ENCODE measurements at regions not wholly inside any gene's neighbourhood (a gene's known extent, or its start where the extent isn't known, plus 50 kb on each side); places are given as distances from the start of the nearest gene placed in this dataset.
"Not testable (repeated sequence)": the region's sequence is repeated elsewhere in the genome, so short reads cannot be mapped to it uniquely, and the experiment has no call there.

GRCh38 chr12:17695495-17695894, 394.5 kb downstream of the RERGL start:
- DNase-seq, result peak; percentile 55

GRCh38 chr12:17691369-17691768, 398.6 kb downstream of the RERGL start:
- DNase-seq, result no peak

- DNase-seq, result no peak
Measured at GRCh38 chr12:17680220-17680619, 409.8 kb downstream of the RERGL start.

- DNase-seq, result no peak
Measured at GRCh38 chr12:17666641-17667324, 423.2 kb downstream of the RERGL start.

GRCh38 chr12:17665839-17666238, 424.2 kb downstream of the RERGL start:
- DNase-seq, result no peak

- DNase-seq, result no peak
Measured at GRCh38 chr12:17661250-17661649, 428.7 kb downstream of the RERGL start.

GRCh38 chr12:17652436-17652835, 437.6 kb downstream of the RERGL start:
- DNase-seq, result no peak

GRCh38 chr12:17642340-17642650, 447.7 kb downstream of the RERGL start:
- DNase-seq, result no peak

GRCh38 chr12:17640615-17641014, 449.4 kb downstream of the RERGL start:
- DNase-seq, result no peak

- no peak for DNase-seq
Measured at GRCh38 chr12:17618831-17619230, 471.2 kb downstream of the RERGL start.

GRCh38 chr12:17609701-17610100, 480.3 kb downstream of the RERGL start:
- DNase-seq, result no peak

- DNase-seq, result no peak
Measured at GRCh38 chr12:17609153-17609552, 480.8 kb downstream of the RERGL start.

GRCh38 chr12:17595111-17595510, 494.9 kb downstream of the RERGL start:
- DNase-seq, result no peak

GRCh38 chr12:17593715-17594406, 496.1 kb downstream of the RERGL start:
- DNase-seq, result no peak

- DNase-seq, result no peak
Measured at GRCh38 chr12:17592472-17592871, 497.5 kb downstream of the RERGL start.

GRCh38 chr12:17591005-17591681, 498.9 kb downstream of the RERGL start:
- DNase-seq, result no peak

- DNase-seq, result peak; percentile 50
Measured at GRCh38 chr12:17588968-17589367, 501.0 kb downstream of the RERGL start.

- peak; percentile 94 for DNase-seq
Measured at GRCh38 chr12:17579205-17580026, 510.6 kb downstream of the RERGL start.

GRCh38 chr12:17577405-17577804, 512.6 kb downstream of the RERGL start:
- no peak for DNase-seq

GRCh38 chr12:17572250-17572649, 517.7 kb downstream of the RERGL start:
- DNase-seq, result no peak

GRCh38 chr12:17571047-17571446, 518.9 kb downstream of the RERGL start:
- no peak for DNase-seq

GRCh38 chr12:17564630-17565029, 525.4 kb downstream of the RERGL start:
- not testable (repeated sequence) for DNase-seq

GRCh38 chr12:17550011-17550410, 540.0 kb downstream of the RERGL start:
- no peak for DNase-seq
